GM21737 (cell line): ENCODE measurements at regions not wholly inside any gene's neighbourhood (a gene's known extent, or its start where the extent isn't known, plus 50 kb on each side); places are given as distances from the start of the nearest gene placed in this dataset.

Source experiments
- ATAC-seq: cut with Tn5 transposase; IDR thresholded peaks from one replicate; pipeline ENCODE4 v1.9.1; 2021; ENCODE audit warnings: mild to moderate bottlenecking, moderate library complexity; ENCODE audit not compliant: unreplicated experiment

DNA sequence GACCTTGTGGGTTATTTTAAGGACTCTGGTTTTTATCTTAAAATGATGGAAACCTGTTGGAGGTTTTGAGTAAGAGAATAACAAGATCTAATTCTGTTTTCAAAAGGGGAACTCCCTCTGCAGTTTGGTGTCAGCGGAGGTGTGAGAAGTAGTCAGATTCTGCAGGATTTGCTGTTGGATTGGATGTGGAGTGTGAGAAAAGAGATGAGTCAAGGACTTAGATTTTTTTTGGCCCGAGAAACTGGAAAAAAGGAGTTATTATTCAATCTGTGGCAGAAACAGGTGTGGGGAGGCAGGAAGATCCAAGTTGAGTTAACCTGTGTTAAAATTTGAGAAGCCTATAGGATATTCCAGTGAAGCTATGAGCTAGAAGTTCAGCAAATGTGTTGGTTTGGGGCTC lies 337.2 kb upstream of the FANCL start:
- no peak for ATAC-seq

DNA sequence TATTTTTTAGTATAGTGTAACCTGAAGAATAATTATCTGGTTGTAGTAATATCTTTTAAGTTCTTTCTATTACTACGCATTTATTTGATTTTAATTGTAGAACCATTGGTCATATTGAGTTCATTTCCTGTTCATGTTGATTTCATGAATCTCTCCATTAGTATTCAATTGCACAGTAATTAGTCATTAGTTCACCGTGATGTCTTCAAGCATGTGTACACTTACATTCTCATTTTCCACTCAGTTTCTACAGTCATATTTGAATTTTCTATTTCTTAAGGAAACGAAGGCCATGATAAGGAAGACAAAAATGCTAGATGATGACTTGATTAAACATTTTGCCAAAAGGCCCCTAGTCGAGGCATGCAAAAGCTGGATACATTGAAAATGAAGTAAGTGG lies 333.7 kb upstream of the FANCL start:
- no peak for ATAC-seq

DNA sequence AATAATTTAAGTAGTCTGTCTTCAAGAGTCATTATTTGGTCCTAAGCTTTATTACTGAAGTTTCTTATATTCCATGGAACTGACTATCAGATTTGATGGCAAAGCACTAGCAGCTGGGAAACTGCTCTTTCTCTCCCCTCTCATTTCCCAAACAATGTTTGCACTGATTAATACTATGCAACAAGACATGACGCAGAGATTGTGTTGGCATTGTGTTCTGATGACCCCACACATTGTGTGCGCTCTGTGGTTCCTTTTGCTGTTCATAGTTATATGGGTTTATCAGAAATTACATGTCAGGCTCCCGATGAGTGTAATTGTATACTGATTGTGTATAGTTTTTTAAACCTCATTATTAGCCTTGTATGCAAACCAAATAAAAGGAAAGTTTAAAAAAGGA lies 331.6 kb upstream of the FANCL start:
- no peak for ATAC-seq

DNA sequence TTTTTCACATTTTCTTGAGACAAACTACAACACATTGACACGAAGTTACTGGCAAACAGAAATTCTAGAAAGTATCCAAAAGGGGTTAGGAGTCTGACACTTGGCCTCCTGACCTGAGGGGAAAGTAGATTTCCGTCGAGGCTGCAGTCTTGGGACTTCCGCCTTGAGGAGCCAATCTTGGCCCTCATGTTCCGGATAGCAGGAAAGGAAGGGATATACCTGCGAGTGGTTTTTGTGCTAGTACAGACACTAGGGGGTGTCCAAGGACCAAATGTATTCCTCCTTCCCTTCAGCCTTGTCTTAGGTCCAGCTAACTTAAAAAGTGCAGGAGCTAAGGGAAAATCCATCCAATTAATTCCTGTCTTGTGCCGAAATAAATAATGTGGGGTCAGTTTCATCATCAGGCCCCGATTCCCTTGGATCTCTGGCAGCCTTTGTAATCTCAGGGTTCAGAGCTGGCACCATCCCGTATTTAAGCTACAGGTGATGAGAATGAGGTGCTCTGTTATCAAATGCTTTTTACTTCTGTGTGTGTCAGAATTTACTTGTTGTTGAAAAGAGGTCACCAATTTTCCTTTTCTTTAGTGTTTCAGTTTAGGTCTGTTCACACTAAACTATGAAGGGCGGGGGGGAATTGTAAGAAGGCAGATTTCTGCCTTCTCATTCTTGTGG lies 330.2 kb upstream of the FANCL start:
- no peak for ATAC-seq

DNA sequence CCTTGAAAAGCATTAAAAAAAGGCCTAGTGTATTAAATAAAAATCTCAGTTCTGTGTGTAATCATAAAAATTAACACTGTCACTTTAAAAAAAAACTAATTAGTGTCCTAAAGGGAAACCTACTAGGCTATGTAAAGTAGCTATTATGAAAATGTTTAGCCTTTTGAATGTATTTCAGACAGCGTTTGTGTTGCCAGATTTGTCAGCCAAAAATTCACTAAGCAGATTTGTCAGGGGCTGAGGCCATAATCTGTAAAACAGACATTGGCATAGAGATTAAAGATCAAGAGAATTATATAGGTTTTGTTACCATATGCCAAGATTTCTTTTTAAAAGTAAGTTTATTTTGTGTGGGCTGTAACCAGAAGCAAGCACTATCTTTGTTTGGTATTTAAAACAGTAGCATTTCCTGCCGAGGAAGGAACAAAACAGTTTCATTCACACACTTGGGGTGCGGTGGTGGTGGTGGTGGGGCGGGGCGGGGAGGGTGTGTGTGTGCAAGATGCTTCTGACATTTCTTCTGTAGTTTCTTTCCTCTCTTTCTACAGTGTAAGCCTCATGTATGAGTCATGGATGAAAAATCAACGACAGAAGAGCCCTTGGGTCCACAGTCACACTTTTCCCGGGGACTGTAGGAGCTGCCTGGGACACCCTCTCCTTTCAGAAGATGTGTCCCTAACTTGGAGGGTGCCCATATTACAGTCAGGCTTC lies 328.5 kb upstream of the FANCL start:
- no peak for ATAC-seq

DNA sequence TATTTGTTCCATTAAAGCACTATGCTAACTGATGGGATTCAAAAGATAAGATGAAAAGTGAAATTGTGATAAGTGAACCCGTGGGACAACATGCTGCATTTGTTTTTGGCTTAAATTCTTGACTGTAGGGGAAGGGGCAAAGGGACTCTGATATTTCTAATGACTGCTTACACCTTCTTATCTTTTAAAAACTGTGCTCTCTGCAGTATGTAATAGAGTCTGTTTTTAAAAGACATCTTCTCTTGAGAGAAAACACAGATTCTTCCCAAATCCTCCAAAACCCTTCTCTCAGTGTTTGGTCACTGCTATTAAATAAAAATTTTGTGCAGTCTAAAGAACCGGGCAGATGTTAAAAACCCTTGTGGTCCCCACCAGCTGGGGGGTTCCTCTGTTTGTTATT lies 327.8 kb upstream of the FANCL start:
- ATAC-seq, result no peak

DNA sequence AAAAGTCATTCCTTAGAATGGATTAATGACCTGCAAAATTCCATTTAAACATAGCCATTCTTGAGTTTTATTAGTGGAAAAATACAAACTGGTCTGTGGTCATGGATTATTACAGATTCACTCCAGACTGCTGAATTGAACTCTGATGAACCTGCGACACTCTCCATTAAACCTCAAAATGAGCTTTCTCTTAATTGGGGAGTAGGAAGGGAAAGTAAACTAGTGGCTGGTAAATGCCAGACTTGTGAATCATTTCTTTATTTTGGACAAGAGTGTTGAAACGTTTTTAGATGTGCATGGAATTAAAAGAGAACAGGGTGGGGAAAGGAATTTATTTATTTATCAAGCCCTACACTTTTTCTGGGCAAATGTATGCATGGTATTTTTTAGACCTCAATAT lies 321.2 kb upstream of the FANCL start:
- no peak for ATAC-seq

DNA sequence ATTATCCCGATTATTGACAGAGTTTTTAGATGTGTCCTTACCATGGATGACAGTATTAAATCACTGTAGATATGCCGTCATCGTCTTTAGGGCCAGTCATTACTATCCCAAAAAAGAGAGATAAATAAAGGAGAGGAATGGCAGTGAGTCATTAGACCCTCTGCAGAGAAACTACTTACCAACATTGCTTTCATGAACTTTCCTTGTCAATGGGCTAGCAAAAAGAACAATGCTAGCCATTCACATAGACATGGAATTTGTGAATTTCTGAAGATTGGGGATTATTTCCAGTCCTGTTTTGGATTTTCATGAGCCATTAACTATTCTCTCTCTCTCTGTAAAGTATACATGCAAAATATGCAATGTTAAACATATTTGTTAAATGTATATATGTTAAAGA lies 319.4 kb upstream of the FANCL start:
- ATAC-seq, result no peak

DNA sequence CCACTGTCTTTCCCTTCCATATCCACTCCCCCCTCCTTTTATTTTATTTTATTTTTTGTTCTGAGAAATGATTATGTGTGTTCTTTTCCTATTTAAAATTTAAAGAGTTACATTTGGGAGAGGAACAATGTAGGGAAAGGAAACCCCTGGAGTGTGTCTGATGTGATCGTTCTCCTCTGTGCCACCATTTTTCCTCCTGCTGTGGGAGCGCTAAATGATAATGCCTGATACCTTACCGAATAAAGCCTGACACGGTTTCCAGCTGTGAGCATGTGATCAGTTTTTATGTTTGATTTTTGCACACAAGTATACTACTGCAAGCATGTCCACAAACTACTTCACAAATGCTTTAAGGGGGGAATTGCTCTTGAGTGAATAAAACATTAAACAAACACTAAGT lies 317.8 kb upstream of the FANCL start:
- ATAC-seq, result no peak

DNA sequence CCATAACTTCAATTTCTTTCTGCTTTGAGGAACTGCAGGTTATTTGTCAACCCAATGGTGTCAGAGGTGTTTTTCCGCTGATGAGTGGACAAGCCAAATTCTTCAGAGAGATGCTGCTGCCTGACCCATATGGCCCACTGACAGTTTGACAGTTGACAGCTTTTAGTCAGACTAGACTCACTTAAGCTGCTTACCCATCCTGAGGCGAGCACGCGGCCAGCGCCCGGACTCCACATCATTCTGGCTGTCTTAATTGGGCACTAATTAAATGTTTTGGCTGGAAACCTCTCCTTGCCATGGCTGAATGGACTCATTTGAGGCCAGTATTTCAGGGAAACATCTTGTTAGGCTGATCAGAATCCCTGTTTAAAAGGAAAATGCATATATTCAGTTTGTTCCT lies 316.1 kb upstream of the FANCL start:
- no peak for ATAC-seq

DNA sequence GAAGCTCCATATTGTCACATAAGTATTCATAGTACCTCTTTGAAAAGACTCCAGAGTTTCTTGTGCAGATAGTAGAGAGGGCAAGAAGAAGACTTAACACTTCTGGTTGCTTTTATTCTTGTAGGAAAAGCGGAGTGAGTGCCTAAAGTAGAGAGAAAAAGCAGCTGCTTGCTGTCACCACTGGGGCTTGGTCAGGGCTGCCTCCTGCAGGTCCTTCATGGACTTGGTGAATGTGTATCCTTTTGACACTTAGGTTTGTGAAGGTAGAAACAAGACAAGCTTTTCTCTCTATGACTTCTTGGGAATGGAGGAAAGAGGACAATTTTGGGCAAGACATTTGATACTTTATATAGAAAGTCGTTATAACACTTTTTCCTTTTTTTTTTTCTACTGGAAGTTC lies 312.8 kb upstream of the FANCL start:
- no peak for ATAC-seq

DNA sequence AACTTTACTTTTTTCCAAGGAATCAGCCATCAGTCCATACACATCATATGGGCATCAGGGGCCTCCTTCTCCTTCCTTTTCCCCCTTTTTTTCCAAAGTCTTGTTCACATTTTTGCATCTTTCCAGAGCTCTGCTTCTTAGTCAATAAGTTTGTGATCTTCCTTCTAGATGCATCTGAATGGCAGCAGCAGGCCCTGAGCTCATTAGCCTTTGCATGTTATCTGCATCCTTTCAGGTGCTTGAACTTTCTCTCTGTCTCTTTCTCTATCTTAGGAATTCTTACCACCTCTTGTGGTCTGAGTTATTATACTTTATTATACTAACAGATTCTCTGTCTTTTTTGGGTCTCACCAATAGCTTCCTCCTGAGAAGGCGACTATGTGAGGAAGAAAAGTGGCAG lies 312.4 kb upstream of the FANCL start:
- ATAC-seq, result no peak

DNA sequence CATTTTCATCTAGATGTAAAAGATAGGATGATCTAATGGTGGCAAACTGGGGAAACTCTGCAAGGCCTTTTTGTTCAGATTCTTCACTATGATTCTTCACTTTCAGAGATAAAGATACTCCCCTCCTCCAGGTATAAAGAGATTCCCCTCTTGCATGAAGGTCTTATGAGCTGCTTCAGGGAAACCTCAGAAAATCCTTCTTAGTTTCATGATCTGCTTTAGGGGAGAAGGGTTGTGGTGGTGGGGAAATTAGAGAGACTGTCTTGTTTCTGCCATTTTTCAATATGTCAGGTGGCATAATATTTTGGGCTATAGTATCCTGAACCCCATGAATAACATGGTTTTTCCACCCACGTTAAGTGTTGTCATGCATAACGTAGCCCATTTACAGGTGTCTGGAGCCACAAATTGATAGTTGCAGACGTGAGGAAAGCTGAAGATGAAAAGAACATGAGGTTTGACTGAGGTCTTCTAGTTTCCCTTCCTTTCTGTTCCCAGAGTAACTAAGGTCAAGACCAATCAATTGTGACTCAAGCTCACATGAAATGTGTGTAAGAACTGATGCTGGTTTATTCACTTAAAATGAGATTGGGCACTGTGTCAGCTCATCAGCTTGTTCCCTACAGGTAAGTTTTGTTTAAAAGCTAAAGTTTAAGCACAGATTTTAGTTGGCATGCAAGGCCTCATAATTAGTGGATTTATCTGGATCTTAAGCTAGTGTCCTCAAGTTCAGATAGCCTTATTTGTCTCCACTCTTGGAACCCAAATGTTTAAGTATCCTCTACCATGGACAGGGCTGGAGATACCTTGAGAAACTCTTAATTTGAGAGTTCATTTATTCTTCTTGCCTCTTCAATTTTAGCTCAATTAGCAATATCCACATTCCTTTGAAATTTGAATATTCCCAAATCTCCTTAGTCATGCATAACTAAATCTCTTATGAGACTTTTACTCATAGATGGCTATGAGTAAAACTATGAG lies 304.5 kb upstream of the FANCL start:
- no peak for ATAC-seq

DNA sequence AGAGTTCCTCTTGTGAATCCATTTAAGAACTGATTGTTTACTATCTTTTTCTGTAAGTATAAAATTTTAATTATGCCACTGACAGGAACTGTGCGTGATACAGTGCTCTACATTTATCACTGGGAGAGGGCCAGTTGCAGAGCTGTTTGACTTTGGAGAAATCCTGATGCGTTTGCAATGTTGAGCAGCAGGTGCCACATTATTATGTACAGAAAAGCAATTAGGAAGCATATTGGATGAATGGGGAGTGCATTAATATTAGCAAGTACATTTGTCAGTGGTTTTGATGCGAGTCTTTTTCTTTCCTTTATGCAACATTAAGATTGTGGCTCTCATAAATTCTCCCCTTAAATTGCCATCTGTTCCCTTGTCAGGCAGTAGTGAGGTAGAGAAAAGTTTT lies 302.3 kb upstream of the FANCL start:
- ATAC-seq, result no peak

DNA sequence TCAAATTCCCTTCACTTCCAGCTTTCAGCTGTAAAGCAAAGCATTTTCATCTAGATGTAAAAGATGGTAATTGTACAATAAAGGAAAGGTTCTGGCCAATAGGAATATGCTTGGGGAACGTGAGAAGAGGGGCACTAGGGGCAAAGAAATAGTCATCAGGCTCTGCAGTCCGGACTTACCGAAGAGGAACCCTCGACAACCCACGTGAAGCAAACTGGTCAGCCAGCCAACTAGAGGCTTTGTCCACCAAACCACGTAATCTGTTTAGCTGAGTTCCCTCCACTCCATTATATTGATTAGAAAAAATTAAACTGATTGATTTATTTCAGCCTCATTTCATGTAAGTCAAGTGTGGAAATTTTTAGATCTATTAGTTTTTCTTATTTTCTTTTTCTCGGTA lies 300.4 kb upstream of the FANCL start:
- ATAC-seq, result no peak

DNA sequence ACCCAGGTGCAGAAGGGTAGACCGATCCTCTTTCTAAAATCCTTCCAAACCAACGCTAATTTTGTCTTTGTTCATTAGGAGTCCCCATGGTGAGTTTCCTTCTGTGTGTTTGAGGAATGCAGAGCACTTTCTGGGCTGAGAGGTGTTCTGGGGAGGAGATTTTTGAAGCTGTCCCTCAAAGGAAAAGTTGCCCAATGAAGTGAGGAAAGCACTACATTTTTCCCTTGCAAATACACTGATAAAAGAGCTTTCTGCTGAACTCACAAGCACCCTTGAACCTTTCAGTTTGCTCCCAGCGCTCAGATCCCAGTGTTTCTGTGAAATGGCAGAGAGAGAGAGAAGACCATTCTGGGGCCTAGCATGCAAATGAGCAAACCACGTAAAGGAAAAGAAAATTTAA lies 299.6 kb upstream of the FANCL start:
- ATAC-seq, result no peak

DNA sequence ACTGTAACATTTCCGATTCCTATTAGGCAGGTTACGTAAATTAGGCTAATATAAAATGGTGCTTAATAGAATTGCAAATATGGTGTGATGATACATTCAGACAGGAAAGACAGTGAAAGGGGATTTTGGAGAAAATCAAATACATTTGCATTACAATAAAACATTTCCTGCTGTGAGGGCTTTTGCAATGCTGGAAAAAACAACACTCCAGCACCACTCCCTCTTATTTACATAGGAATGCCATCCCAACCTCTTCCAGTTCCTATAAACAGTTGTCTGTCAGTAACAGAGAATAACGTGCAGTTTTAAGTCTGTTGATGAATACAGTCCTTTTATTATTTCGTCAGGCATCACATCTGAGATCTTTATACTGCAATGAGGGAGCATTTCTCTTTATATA lies 298.8 kb upstream of the FANCL start:
- ATAC-seq, result no peak

DNA sequence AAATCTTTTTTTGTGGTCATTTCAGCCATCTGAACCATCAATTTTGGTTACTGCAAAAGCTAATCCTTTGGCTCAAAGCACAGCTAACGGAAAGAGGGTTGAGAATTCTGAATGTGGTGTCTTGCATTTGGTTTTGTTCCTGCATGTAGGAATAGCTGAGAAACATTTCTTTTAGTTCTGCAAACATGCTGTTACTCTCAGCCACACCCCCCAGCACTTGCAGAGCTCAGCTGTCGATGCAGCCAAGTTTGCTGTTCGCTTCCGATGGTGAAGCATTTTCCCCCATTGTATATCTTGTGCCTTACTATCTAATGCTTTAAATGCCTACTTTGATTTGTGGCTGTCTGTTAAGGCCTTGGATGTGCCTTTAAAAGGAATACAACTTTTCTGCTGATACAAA lies 294.9 kb upstream of the FANCL start:
- ATAC-seq, result no peak

DNA sequence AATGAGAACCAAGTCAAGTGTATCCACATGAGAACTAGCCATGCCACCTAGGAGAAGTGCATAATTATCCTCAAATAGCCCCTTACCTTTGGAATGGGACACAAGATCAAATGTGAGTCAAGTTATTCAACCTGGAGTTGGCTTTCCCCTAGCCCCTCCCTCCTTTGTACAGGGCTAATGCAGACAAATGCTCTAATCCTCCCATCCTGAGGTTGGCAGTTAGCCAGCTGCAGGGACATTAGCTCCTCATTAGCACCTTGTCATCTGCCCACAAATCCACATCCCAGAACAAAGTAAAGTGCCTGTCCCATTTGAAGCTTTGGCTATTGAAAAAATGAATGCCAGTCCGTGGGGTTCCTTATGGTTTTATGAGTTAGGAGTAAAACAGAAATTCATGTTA lies 294.1 kb upstream of the FANCL start:
- ATAC-seq, result no peak

DNA sequence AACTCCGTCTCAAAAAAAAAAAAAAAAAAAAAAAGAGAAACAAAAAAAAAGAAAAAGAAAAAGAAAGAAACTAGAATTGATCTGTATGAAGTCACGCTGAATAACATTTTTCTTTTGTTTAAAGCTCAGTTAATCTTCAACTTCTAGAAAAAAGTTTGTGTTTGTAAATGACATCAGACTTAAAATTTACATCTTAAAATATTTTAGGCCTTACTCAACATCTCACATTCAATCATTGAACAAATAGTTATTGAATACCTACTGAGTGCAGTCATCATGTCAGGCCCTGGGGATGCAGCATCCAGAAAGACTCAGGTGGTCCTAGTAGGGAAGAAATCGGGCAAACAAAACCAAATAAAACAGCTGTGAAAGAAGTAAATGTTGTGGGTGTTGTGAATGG lies 292.3 kb upstream of the FANCL start:
- ATAC-seq, result no peak

DNA sequence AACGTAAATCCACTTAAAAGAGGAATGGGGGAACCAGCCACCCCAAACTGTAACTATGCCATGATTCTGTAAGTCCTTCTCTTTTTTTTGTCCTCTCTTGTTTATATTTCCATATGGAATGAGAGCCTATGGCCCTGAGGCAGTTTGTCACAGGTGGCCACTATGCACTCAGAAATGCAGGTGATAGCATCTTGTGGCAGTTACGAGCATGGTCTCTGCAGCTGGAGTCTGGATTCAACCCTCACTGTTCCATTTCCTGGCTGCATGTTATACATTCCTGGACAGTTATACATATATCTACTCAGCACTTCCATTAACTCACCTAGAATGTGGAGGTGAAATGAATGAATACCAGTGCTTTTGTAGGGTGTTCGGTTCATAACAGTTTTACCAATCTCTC lies 291.5 kb upstream of the FANCL start:
- ATAC-seq, result no peak

DNA sequence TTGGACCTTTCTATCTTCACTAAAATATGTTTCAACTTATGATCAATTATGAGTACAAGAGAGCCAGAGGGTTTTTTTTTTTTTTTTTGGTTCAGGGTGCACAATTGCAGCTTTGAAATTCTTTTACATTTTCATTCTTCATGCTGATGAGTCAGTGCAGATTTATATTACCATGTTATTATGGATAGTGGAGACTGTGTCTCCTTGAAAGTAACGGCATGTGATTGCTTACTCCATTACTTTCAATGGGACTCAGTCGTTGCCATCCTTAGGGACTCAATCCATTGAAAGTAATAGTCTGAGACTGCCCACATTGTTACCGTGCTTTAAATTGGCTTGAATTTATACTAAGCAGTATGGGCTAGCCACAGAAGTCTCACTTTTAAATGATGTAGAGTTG lies 286.5 kb upstream of the FANCL start:
- ATAC-seq, result no peak
